ENCODE measurements at regions not wholly inside any gene's neighbourhood (a gene's known extent, or its start where the extent isn't known, plus 50 kb on each side); places are given as distances from the start of the nearest gene placed in this dataset.

- TF ChIP-seq ZGPAT (CRISPR knock-in tag; IDR thresholded peaks at IDR 0.05) (peak; percentile 58), ZIK1 (CRISPR knock-in tag; IDR thresholded peaks at IDR 0.05; ENCODE audit: borderline replicate concordance, low read depth) (no peak), SMARCC2 (IDR thresholded peaks at IDR 0.05) (no peak), ZZZ3 (CRISPR knock-in tag; IDR thresholded peaks at IDR 0.05; ENCODE audit: borderline replicate concordance) (no peak), TRIM24 (CRISPR knock-in tag; IDR thresholded peaks at IDR 0.05) (no peak), CREB3 (CRISPR knock-in tag; IDR thresholded peaks at IDR 0.05) (no peak), ZNF33A (CRISPR knock-in tag; IDR thresholded peaks at IDR 0.05; ENCODE audit: borderline replicate concordance) (no peak), KMT2A (CRISPR knock-in tag; IDR thresholded peaks at IDR 0.05) (no peak), HDAC2 (CRISPR knock-in tag; IDR thresholded peaks at IDR 0.05) (peak; percentile 66; the same call in 1 of the 2 replicates), ZNF296 (CRISPR knock-in tag; conservative IDR thresholded peaks at IDR 0.05) (no peak), ZNF710 (CRISPR knock-in tag; IDR thresholded peaks at IDR 0.05; ENCODE audit: borderline replicate concordance) (no peak; the same call in 1 of the 2 replicates), SIX1 (CRISPR knock-in tag; IDR thresholded peaks at IDR 0.05; ENCODE audit: borderline replicate concordance) (no peak), ATF5 (CRISPR knock-in tag; IDR thresholded peaks at IDR 0.05; ENCODE audit: low read depth) (no peak), MED8 (CRISPR knock-in tag; IDR thresholded peaks at IDR 0.05; ENCODE audit: insufficient replicate concordance) (peak; percentile 54), ZNF317 (CRISPR knock-in tag; IDR thresholded peaks at IDR 0.05) (0 out of 2 replicates have a peak, but pooled peaks have one; percentile 13), PCBP2 (optimal IDR thresholded peaks at IDR 0.05; ENCODE audit: low read depth, low read length, poor library complexity, severe bottlenecking) (no peak)
- TF ChIP-seq, protein P1, sequence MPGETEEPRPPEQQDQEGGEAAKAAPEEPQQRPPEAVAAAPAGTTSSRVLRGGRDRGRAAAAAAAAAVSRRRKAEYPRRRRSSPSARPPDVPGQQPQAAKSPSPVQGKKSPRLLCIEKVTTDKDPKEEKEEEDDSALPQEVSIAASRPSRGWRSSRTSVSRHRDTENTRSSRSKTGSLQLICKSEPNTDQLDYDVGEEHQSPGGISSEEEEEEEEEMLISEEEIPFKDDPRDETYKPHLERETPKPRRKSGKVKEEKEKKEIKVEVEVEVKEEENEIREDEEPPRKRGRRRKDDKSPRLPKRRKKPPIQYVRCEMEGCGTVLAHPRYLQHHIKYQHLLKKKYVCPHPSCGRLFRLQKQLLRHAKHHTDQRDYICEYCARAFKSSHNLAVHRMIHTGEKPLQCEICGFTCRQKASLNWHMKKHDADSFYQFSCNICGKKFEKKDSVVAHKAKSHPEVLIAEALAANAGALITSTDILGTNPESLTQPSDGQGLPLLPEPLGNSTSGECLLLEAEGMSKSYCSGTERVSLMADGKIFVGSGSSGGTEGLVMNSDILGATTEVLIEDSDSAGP (CRISPR knock-in tag; IDR thresholded peaks at IDR 0.05; ENCODE audit: borderline replicate concordance) = peak; percentile 74
- TF ChIP-seq, protein P2, sequence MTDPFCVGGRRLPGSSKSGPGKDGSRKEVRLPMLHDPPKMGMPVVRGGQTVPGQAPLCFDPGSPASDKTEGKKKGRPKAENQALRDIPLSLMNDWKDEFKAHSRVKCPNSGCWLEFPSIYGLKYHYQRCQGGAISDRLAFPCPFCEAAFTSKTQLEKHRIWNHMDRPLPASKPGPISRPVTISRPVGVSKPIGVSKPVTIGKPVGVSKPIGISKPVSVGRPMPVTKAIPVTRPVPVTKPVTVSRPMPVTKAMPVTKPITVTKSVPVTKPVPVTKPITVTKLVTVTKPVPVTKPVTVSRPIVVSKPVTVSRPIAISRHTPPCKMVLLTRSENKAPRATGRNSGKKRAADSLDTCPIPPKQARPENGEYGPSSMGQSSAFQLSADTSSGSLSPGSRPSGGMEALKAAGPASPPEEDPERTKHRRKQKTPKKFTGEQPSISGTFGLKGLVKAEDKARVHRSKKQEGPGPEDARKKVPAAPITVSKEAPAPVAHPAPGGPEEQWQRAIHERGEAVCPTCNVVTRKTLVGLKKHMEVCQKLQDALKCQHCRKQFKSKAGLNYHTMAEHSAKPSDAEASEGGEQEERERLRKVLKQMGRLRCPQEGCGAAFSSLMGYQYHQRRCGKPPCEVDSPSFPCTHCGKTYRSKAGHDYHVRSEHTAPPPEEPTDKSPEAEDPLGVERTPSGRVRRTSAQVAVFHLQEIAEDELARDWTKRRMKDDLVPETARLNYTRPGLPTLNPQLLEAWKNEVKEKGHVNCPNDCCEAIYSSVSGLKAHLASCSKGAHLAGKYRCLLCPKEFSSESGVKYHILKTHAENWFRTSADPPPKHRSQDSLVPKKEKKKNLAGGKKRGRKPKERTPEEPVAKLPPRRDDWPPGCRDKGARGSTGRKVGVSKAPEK (CRISPR knock-in tag; IDR thresholded peaks at IDR 0.05; ENCODE audit: borderline replicate concordance) = no peak
These were observed 277.5 kb upstream of the AGTR2 start (continued) for GRCh38 chrX:115892787-115893671.
